ENCODE measurements at regions not wholly inside any gene's neighbourhood (a gene's known extent, or its start where the extent isn't known, plus 50 kb on each side); places are given as distances from the start of the nearest gene placed in this dataset.

- ChIA-PET POLR2A (ENCODE audit: unreplicated experiment) (no interaction called here), CTCF (interaction anchor here (0.6 kb wide), 1 partner anchor 17 kb away, joined by 3 read pairs; no protein-coding TSS in a partner anchor)
- intact Hi-C loops (cut with micrococcal nuclease) = no loop called here
- peaks cover 5% of the 10 kb centered on the region; the same call in 1 of the 2 replicates for H3K9me1 ChIP-seq (ENCODE audit: insufficient read depth, low read length)
- dilution Hi-C loops (cut with HindIII; ENCODE audit: low sequenced_read_pairs, unreplicated experiment) = no loop called here
- TF ChIP-seq POLR2A (IDR thresholded peaks at IDR 0.05; ENCODE audit: low read depth, low read length) (no peak), RFX5 (IDR thresholded peaks at IDR 0.05; ENCODE audit: low read depth, low read length) (no peak), MAZ (IDR thresholded peaks at IDR 0.05; ENCODE audit: borderline replicate concordance, low read depth, low read length) (no peak), NFE2L2 (IDR thresholded peaks at IDR 0.05; ENCODE audit: low read depth, low read length) (no peak), CHD1 (IDR thresholded peaks at IDR 0.05; ENCODE audit: low read depth, low read length) (no peak), BHLHE40 (IDR thresholded peaks at IDR 0.05; ENCODE audit: low read depth, low read length) (no peak), CEBPB (IDR thresholded peaks at IDR 0.05; ENCODE audit: low read depth, low read length) (no peak), CTCF (conservative IDR thresholded peaks at IDR 0.05; ENCODE audit: low read depth, low read length) (no peak), ELK1 (IDR thresholded peaks at IDR 0.05; ENCODE audit: borderline replicate concordance, low read depth, low read length) (no peak), USF2 (IDR thresholded peaks at IDR 0.05; ENCODE audit: low read depth, low read length) (no peak), SMC3 (IDR thresholded peaks at IDR 0.05; ENCODE audit: low read depth, low read length) (no peak), MAFK (IDR thresholded peaks at IDR 0.05; ENCODE audit: low read depth, low read length) (no peak), RCOR1 (IDR thresholded peaks at IDR 0.05; ENCODE audit: insufficient replicate concordance, low read length) (no peak), MXI1 (IDR thresholded peaks at IDR 0.05; ENCODE audit: borderline replicate concordance, low read depth, low read length) (no peak), RAD21 (IDR thresholded peaks at IDR 0.05; ENCODE audit: low read length) (no peak), FOS (IDR thresholded peaks at IDR 0.05; ENCODE audit: low read depth, low read length) (no peak)
- H3K56ac ChIP-seq (ENCODE audit: extremely low read depth, insufficient read depth, low read length) = no peak overlapping the region
- H3K27me3 ChIP-seq (ENCODE audit: control insufficient read depth, insufficient read depth, low read length) = no peaks in the 10 kb centered on the region
- H2AK5ac ChIP-seq (ENCODE audit: low read depth, low read length) = no peak overlapping the region
- H3K9ac ChIP-seq (ENCODE audit: low read depth, low read length) = no peak overlapping the region
- H3K4me2 ChIP-seq (ENCODE audit: low read depth, low read length) = no peak overlapping the region
- no TSS peak for BruUV-seq (replicated peaks)
- H3K27ac ChIP-seq (ENCODE audit: insufficient read depth, low read length) = no peak overlapping the region
- H2BK120ac ChIP-seq (ENCODE audit: low read depth, low read length) = no peak overlapping the region
- peaks cover 4% of the 10 kb centered on the region; the same call in 1 of the 2 replicates for H3K36me3 ChIP-seq (ENCODE audit: control insufficient read depth, insufficient read depth, low read length)
- no peak overlapping the region for H4K5ac ChIP-seq (ENCODE audit: low read depth, low read length)
- no peak overlapping the region for H4K91ac ChIP-seq (ENCODE audit: insufficient read depth, low read depth, low read length)
- no peaks in the 10 kb centered on the region for H4K20me1 ChIP-seq (ENCODE audit: insufficient read depth, low read length)
- no peak overlapping the region for H3K23ac ChIP-seq (ENCODE audit: low read depth, low read length)
- H2AFZ ChIP-seq (replicated peaks; ENCODE audit: low read length, poor library complexity) = no peak overlapping the region
- no peaks in the 10 kb centered on the region for H3K9me3 ChIP-seq (ENCODE audit: control insufficient read depth, insufficient read depth, low read length)
- H3K4me1 ChIP-seq (ENCODE audit: control insufficient read depth, insufficient read depth, low read length) = no peaks in the 10 kb centered on the region
- no peak for ATAC-seq (ENCODE audit: low read depth)
- DNase-seq = no peak
- no peak overlapping the region for H3K4me3 ChIP-seq (ENCODE audit: insufficient read depth, low read depth, low read length)
- no peak overlapping the region for H2AK9ac ChIP-seq (replicated peaks; ENCODE audit: low read depth, low read length, poor library complexity)
- no peak overlapping the region for H3K14ac ChIP-seq (replicated peaks; ENCODE audit: low read depth, low read length)
- H2BK5ac ChIP-seq (ENCODE audit: low read depth, low read length, poor library complexity, severe bottlenecking) = no peak overlapping the region
- H3K79me1 ChIP-seq (ENCODE audit: low read depth in 1 of 2, low read length in 2 of 2) = no peaks in the 10 kb centered on the region; a peak in 1 of 4 replicates
- H2BK15ac ChIP-seq (ENCODE audit: low read depth, low read length) = no peak overlapping the region
- no peak overlapping the region for H4K8ac ChIP-seq (ENCODE audit: low read depth in 2 of 2, low read length in 2 of 2)
- in situ Hi-C loops (cut with MboI; ENCODE audit: low sequenced_read_pairs) = no loop called here
- H3K4ac ChIP-seq (ENCODE audit: low read depth, low read length) = no peak overlapping the region
- WGBS, 2 experiments (ENCODE audit: extremely low coverage in 2 of 2, insufficient read length in 1 of 2) = 100% methylated on average over 1 of the region's 6 CpGs; no CpG with 5 or more reads in 1 of the 2 experiments
- H2BK20ac ChIP-seq (ENCODE audit: low read depth, low read length) = no peak overlapping the region
- no peak overlapping the region for H3K18ac ChIP-seq (ENCODE audit: low read depth, low read length)
These were observed 107.9 kb downstream of the KATNIP start for GRCh38 chr16:27657811-27658210.

Measured in IMR-90 (cell line).